ENCODE measurements at regions not wholly inside any gene's neighbourhood (a gene's known extent, or its start where the extent isn't known, plus 50 kb on each side); places are given as distances from the start of the nearest gene placed in this dataset.

- no peak overlapping the region for H3K4me3 ChIP-seq (ENCODE audit: low read depth, low read length)
- no peak for TF ChIP-seq CTCF (IDR thresholded peaks at IDR 0.05; ENCODE audit: low read depth, low read length, missing control alignments)
- in situ Hi-C loops (cut with HindIII; ENCODE audit: low sequenced_read_pairs): no loop called here
- DNase-seq (ENCODE audit: low read depth): no peak
Observed at GRCh38 chr4:117773064-117773936, 261.0 kb upstream of the NDST3 start.

GRCh38 chr4:117777721-117778120 lies 256.6 kb upstream of the NDST3 start:
- in situ Hi-C loops (cut with HindIII; ENCODE audit: low sequenced_read_pairs): no loop called here
- DNase-seq (ENCODE audit: low read depth): peak; percentile 92
- TF ChIP-seq CTCF (IDR thresholded peaks at IDR 0.05; ENCODE audit: low read depth, low read length, missing control alignments): no peak
- H3K4me3 ChIP-seq (ENCODE audit: low read depth, low read length): no peak overlapping the region

DNA sequence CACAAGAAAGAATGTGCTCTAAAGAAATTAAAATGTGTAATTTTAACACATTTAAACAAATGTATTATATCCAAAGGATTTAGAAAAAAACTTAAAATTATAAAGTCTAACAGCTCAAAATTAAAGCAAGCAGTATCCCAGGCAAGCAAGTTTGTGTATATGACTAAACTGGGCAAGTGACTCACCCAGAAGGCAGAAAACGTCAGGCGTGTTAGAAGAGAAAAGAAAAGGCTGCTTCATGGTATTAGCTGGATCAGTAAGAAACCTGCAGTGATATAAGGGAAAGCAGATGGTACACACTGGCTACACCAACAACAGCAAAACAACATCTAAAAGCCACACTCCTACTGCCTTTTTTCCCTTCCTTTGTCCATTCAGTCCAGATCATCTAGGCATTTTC lies 250.6 kb upstream of the NDST3 start:
- H3K4me3 ChIP-seq (ENCODE audit: low read depth, low read length): no peak overlapping the region
- in situ Hi-C loops (cut with HindIII; ENCODE audit: low sequenced_read_pairs): no loop called here
- no peak for TF ChIP-seq CTCF (IDR thresholded peaks at IDR 0.05; ENCODE audit: low read depth, low read length, missing control alignments)
- DNase-seq (ENCODE audit: low read depth): peak; percentile 45

DNA sequence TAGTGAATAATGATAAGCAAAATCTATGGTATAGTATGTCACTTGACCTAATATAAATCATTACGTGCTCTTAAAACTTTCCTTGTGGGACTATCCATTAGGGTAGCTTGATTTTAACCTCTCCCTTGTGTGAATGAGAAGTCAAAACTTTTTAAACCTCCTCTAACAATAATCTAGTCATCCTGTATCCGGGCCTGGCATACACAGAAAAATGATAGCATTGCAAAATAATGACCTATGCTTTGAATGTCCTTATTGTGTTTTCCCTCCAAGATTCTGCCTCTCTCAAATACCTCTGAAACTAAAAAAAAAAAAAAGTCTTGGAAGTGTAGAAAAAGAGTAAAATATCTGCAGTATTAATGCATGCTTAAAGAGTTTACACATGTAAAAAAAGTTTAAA lies 250.0 kb upstream of the NDST3 start:
- TF ChIP-seq CTCF (IDR thresholded peaks at IDR 0.05; ENCODE audit: low read depth, low read length, missing control alignments): no peak
- no peak for DNase-seq (ENCODE audit: low read depth)
- no peak overlapping the region for H3K4me3 ChIP-seq (ENCODE audit: low read depth, low read length)
- in situ Hi-C loops (cut with HindIII; ENCODE audit: low sequenced_read_pairs): no loop called here

GRCh38 chr4:117786566-117786965 lies 247.7 kb upstream of the NDST3 start:
- no peak for TF ChIP-seq CTCF (IDR thresholded peaks at IDR 0.05; ENCODE audit: low read depth, low read length, missing control alignments)
- in situ Hi-C loops (cut with HindIII; ENCODE audit: low sequenced_read_pairs): no loop called here
- DNase-seq (ENCODE audit: low read depth): peak; percentile 42
- no peak overlapping the region for H3K4me3 ChIP-seq (ENCODE audit: low read depth, low read length)

- no peak overlapping the region for H3K4me3 ChIP-seq (ENCODE audit: low read depth, low read length)
- no peak for DNase-seq (ENCODE audit: low read depth)
- in situ Hi-C loops (cut with HindIII; ENCODE audit: low sequenced_read_pairs): no loop called here
- no peak for TF ChIP-seq CTCF (IDR thresholded peaks at IDR 0.05; ENCODE audit: low read depth, low read length, missing control alignments)
Observed at GRCh38 chr4:117793845-117794480, 240.3 kb upstream of the NDST3 start.

All from astrocyte of the cerebellum (primary cell).